Neural progenitor cell (in vitro differentiated cells): ENCODE measurements at regions not wholly inside any gene's neighbourhood (a gene's known extent, or its start where the extent isn't known, plus 50 kb on each side); places are given as distances from the start of the nearest gene placed in this dataset.

ENCODE experiments used
- DNase-seq: peaks from one replicate; pipeline ENCODE4 v3.0.0-alpha.2; 2016; ENCODE audit warnings: low spot score
- H2AFZ ChIP-seq: fragments of 200-600 bp; sonication (generic); replicated peaks from 2 replicates; pipeline ENCODE4 v1.6.1; 2016; ENCODE audit warnings: antibody characterized with exemption
- H3F3A ChIP-seq: fragments of 200-600 bp; sonication (generic); 2 replicates; pipeline ENCODE4 v1.6.1; 2016; ENCODE audit warnings: antibody characterized with exemption, low read depth
- H3K27ac ChIP-seq: fragments of 200-600 bp; sonication (generic); 2 replicates; pipeline ENCODE4 v1.5.1; 2016; ENCODE audit warnings: mild to moderate bottlenecking
- H3K27me3 ChIP-seq: fragments of 200-600 bp; sonication (generic); 2 replicates; pipeline ENCODE4 v1.6.1; 2016; ENCODE audit warnings: mild to moderate bottlenecking, moderate library complexity
- H3K36me3 ChIP-seq: fragments of 200-600 bp; sonication (generic); 2 replicates; pipeline ENCODE4 v1.5.1; 2016
- H3K4me1 ChIP-seq: fragments of 200-600 bp; sonication (generic); 2 replicates; pipeline ENCODE4 v1.6.1; 2016; ENCODE audit warnings: mixed run types
- H3K4me2 ChIP-seq: fragments of 200-600 bp; sonication (generic); 2 replicates; pipeline ENCODE4 v1.6.1; 2016
- H3K4me3 ChIP-seq: fragments of 200-600 bp; sonication (generic); 2 replicates; pipeline ENCODE4 v1.5.1; 2016
- H3K79me2 ChIP-seq: fragments of 200-600 bp; sonication (generic); 2 replicates; pipeline ENCODE4 v1.6.1; 2016; ENCODE audit warnings: low read depth
- H3K9ac ChIP-seq: fragments of 200-600 bp; sonication (generic); 2 replicates; pipeline ENCODE4 v1.6.1; 2016
- H3K9me3 ChIP-seq: fragments of 200-600 bp; sonication (generic); 2 replicates; pipeline ENCODE4 v1.5.1; 2016; ENCODE audit warnings: low read depth
- H4K20me1 ChIP-seq: fragments of 200-600 bp; sonication (generic); 2 replicates; pipeline ENCODE4 v1.6.1; 2016; ENCODE audit warnings: low read depth
- H3K27ac Mint-ChIP-seq: 3 replicates; pipeline ENCODE4 v1.8.0; 2021; ENCODE audit warnings: mixed read lengths
- H3K27me3 Mint-ChIP-seq: 2 replicates; pipeline ENCODE4 v1.8.0; 2022; ENCODE audit warnings: low read depth, mild to moderate bottlenecking, inconsistent platforms, moderate library complexity, mixed read lengths; ENCODE audit not compliant: insufficient read depth
- H3K36me3 Mint-ChIP-seq: 3 replicates; pipeline ENCODE4 v1.8.0; 2021; ENCODE audit warnings: mixed read lengths
- H3K4me1 Mint-ChIP-seq: 3 replicates; pipeline ENCODE4 v1.8.0; 2021; ENCODE audit warnings: mixed read lengths
- H3K4me3 Mint-ChIP-seq: 3 replicates; pipeline ENCODE4 v1.8.0; 2021; ENCODE audit warnings: mild to moderate bottlenecking, moderate library complexity, mixed read lengths
- H3K9me3 Mint-ChIP-seq: 3 replicates; pipeline ENCODE4 v1.8.0; 2020; ENCODE audit warnings: mixed read lengths
- EZH2 ChIP-seq: fragments of 200-600 bp; sonication (generic); IDR thresholded peaks from 2 replicates; pipeline ENCODE4 v1.6.1; 2017; ENCODE audit warnings: antibody characterized with exemption, mild to moderate bottlenecking, moderate library complexity
- EZH2phosphoT487 ChIP-seq: fragments of 200-600 bp; sonication (generic); IDR thresholded peaks from 2 replicates; pipeline ENCODE4 v1.6.1; 2017; ENCODE audit warnings: antibody characterized with exemption
- TF ChIP-seq, protein P1 (sequence below): fragments of 200-600 bp; sonication (generic); IDR thresholded peaks from 2 replicates; pipeline ENCODE4 v1.5.1; 2017; ENCODE audit warnings: antibody characterized with exemption, mild to moderate bottlenecking

DNA sequence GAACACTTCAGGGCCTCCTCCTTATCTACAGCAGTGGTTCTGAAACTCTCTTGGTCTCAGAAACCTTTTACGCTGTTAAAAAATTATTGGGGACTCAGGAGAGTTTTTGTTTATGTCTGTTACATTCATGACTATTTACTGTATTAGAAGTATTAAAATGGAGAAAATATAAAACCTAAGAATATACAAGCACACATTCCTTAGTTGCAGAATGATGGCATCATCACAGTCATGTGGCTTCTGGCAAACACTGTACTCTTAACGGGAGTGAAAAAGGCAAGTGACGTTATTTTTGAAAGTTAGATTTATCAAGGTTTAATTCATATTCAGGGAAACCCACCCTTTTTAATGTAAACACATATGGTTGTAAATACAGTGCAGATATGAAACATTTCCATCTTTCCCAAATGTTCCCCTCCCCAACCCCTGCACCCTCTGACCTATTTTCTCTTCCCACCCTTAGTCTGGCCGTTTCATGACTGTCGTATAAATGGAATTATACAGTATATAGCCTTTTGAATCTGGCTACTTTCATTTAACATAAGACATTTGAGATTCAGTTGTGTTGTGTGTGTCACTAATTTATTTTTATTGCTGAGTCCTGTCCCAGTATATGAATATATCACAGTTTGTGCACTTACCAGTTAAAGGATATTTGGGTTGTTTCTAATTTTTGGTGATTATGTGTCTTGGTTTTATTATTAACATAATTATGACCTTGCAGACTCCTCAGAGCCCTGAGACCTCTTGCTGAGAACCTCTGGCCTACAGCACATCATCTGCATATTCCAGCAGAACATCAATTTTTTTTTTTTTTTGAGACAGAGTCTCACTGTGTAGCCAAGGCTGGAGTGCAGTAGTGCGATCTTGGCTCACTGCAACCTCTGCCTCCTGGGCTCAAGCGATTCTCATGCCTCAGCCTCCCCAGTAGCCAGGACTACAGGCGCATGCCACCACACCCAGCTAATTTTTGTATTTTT lies 457.0 kb downstream of the PCNX1 start:
- Histone ChIP-seq H3K4me1 (peaks cover 11% of the 10 kb centered on the region), H3F3A (no peaks in the 10 kb centered on the region), H3K9ac (no peak overlapping the region), H3K79me2 (peaks cover 84% of the 10 kb centered on the region), H3K27me3 (no peaks in the 10 kb centered on the region), H3K4me2 (no peak overlapping the region), H3K36me3 (no peaks in the 10 kb centered on the region), H4K20me1 (no peaks in the 10 kb centered on the region), H2AFZ (no peak overlapping the region), H3K4me3 (no peak overlapping the region), H3K9me3 (no peaks in the 10 kb centered on the region), H3K27ac (no peak overlapping the region)
- DNase-seq, result no peak
- H3K36me3 Mint-ChIP-seq, result peaks cover 13% of the 10 kb centered on the region
- peaks cover 2% of the 10 kb centered on the region for H3K4me1 Mint-ChIP-seq
- no peak overlapping the region for H3K27ac Mint-ChIP-seq
- peaks cover 3% of the 10 kb centered on the region for H3K9me3 Mint-ChIP-seq
- no peak overlapping the region for H3K4me3 Mint-ChIP-seq
- peaks cover 2% of the 10 kb centered on the region for H3K27me3 Mint-ChIP-seq
- TF ChIP-seq, protein P1, sequence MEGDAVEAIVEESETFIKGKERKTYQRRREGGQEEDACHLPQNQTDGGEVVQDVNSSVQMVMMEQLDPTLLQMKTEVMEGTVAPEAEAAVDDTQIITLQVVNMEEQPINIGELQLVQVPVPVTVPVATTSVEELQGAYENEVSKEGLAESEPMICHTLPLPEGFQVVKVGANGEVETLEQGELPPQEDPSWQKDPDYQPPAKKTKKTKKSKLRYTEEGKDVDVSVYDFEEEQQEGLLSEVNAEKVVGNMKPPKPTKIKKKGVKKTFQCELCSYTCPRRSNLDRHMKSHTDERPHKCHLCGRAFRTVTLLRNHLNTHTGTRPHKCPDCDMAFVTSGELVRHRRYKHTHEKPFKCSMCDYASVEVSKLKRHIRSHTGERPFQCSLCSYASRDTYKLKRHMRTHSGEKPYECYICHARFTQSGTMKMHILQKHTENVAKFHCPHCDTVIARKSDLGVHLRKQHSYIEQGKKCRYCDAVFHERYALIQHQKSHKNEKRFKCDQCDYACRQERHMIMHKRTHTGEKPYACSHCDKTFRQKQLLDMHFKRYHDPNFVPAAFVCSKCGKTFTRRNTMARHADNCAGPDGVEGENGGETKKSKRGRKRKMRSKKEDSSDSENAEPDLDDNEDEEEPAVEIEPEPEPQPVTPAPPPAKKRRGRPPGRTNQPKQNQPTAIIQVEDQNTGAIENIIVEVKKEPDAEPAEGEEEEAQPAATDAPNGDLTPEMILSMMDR, result no peak
- TF ChIP-seq EZH2phosphoT487, result no peak
- TF ChIP-seq EZH2, result no peak

DNA sequence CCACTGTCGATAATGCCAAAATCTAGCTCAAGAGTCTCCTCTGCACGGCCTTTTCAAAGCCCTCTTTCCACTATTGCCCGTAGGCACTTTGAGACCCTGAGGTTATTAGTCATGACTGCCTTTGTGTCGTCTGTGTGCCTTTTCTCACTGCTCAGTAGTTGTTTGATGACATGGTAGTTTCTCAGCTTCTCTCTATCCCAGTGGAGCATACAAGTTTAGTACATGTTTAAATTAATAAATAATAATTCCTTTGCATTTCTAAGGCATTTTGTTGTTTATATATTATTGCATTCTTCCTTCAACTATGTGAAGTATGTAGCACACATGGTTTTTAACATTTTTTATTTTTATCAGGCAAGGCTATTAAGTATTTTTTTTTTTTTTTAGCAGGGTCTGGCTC lies 458.1 kb downstream of the PCNX1 start:
- Mint-ChIP-seq H3K36me3 (peaks cover 14% of the 10 kb centered on the region), H3K27me3 (peaks cover 2% of the 10 kb centered on the region), H3K9me3 (peaks cover 4% of the 10 kb centered on the region), H3K4me1 (peaks cover 2% of the 10 kb centered on the region), H3K4me3 (no peak overlapping the region), H3K27ac (no peak overlapping the region)
- Histone ChIP-seq H3K9ac (no peak overlapping the region), H3K4me1 (peaks cover 11% of the 10 kb centered on the region), H3K27ac (no peak overlapping the region), H3F3A (no peaks in the 10 kb centered on the region), H3K79me2 (peaks cover 74% of the 10 kb centered on the region), H3K36me3 (no peaks in the 10 kb centered on the region), H4K20me1 (no peaks in the 10 kb centered on the region), H3K4me2 (no peak overlapping the region), H3K9me3 (no peaks in the 10 kb centered on the region), H3K4me3 (no peak overlapping the region), H2AFZ (no peak overlapping the region), H3K27me3 (no peaks in the 10 kb centered on the region)
- TF ChIP-seq, protein P1, result no peak
- TF ChIP-seq EZH2phosphoT487, result no peak
- TF ChIP-seq EZH2, result no peak
- no peak for DNase-seq

DNA sequence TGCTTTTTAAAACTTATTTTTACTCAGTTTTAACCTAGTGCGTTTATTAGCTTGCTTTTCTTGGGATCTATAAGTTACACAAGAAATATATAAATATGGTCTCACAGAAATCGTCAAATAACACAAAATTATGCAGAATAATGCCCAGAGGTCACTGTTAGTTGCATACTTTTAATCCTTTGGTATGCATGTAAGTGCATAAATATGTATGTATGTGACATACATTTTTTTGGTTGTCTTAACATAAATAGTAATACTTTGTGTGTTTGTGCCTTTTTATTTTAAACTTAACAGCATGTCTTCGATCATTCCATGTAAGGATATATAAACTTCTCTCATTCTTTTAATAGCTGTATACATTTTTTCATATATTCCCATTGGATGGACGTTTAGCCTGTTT lies 459.6 kb downstream of the PCNX1 start:
- Histone ChIP-seq H3K27me3 (no peaks in the 10 kb centered on the region), H2AFZ (no peak overlapping the region), H3K9me3 (no peaks in the 10 kb centered on the region), H3K27ac (no peak overlapping the region), H3K9ac (no peak overlapping the region), H3K79me2 (peaks cover 77% of the 10 kb centered on the region), H3F3A (no peaks in the 10 kb centered on the region), H3K4me2 (no peak overlapping the region), H3K36me3 (no peaks in the 10 kb centered on the region), H4K20me1 (no peaks in the 10 kb centered on the region), H3K4me3 (no peak overlapping the region), H3K4me1 (peaks cover 11% of the 10 kb centered on the region)
- Mint-ChIP-seq H3K9me3 (peaks cover 5% of the 10 kb centered on the region), H3K4me3 (no peak overlapping the region), H3K27ac (no peak overlapping the region), H3K4me1 (peaks cover 2% of the 10 kb centered on the region), H3K36me3 (peaks cover 12% of the 10 kb centered on the region), H3K27me3 (peaks cover 2% of the 10 kb centered on the region)
- DNase-seq, result no peak
- TF ChIP-seq EZH2, result no peak
- no peak for TF ChIP-seq EZH2phosphoT487
- TF ChIP-seq, protein P1, result no peak
